ENCODE measurements at regions not wholly inside any gene's neighbourhood (a gene's known extent, or its start where the extent isn't known, plus 50 kb on each side); places are given as distances from the start of the nearest gene placed in this dataset.

GRCh38 chr9:32837551-32838058 is 54.3 kb downstream of the TMEM215 start:
- no peak for DNase-seq

DNA sequence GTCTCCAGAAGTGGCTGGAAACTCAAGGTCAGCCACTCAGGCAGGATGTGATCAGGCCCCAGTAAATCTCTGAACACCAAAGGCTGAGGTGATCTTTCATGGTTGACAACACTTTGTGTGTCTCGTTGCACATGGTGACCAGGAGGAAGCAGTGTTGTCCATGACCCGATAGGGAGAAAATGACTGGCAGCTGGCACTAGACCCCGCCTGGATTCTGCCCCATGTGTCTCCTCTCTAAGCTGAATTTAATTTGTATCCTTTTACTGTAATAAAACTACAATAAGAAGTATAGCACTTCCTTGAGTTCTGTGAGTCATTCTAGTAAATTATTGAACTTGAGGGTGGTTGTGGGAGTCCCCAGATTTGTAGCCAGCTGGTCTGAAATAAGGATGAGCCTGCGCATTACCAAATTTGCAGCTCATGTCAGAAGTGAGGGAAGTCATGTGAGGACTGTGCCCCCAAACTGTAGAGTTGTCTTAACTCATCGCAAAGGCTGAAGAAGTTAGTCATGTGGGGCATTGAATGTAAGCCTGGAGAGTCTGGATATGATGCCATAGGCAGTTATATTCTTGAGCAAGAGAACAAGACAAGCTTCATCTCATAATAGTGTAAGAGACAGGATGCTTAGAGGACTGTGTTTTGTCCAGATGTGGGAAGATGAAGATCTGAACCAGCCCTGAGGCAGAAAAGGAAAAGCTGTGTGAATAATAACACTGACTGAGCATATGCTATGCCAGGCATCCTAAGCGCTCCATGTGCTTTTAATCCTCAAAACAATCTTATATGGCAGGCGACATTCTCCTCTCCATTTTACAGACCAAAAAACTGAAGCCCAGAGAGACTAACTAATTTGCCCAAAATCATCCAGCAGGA is 55.9 kb downstream of the TMEM215 start:
- DNase-seq: no peak

GRCh38 chr9:32841314-32841713 is 58.0 kb downstream of the TMEM215 start:
- DNase-seq: no peak

- DNase-seq: no peak
These were observed 60.0 kb downstream of the TMEM215 start for GRCh38 chr9:32843295-32843694.

DNA sequence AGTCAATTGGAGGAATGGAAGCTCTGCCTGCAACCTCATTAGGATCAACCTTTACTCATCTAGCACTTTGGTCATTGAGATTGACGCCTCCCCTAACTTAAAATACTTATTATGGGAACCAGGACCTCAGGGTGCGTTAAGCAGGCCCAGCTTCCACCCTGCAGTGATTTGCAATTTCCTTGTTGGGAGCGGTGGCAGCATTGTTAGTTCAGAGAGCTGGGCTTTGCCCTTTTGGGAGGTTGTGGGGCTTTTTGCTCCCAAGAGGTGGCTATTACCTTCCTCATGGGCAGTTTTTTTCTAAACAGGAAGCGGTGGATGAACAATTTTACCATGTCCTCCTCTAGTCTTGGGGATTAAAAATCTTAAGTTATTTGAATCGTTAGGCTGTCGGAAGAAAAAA is 60.9 kb downstream of the TMEM215 start:
- DNase-seq: no peak

DNA sequence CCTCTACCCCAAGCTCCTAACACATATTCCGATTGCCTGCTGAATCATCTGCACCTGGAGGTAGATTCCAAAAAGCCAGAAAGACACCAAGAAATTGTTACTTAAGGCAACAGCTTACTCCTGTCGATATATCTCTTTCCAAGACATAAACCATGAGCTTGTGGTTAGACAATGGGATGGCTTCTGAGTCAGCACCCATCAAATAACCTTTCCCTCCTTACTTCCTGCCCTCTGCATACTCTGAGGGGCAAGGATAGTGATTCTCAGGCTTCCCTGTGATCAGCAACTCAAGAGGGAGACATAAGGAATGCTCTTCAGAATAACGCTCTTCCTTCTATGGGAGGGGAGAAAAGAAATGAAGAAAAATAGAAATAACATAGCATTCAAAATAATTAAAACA is 70.9 kb downstream of the TMEM215 start:
- DNase-seq: no peak

DNA sequence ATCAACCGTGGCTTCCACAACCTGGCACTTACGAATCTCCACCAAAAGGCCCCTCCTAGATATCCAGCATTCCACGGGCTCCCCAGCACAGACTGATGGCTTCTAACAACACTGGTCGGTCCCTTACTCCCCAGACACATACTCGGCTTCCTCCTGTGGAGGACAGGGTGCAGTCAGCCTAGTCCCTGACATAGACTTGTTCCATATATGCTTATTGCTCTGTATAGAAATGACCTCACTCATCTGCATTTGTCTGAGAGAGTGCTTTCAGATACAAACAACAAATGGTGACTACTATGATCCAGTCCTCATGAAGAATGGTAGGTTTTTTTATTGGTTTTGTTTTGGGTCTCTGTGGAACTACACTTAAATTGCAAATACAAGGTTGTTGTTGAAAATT is 72.4 kb downstream of the TMEM215 start:
- DNase-seq: no peak

DNA sequence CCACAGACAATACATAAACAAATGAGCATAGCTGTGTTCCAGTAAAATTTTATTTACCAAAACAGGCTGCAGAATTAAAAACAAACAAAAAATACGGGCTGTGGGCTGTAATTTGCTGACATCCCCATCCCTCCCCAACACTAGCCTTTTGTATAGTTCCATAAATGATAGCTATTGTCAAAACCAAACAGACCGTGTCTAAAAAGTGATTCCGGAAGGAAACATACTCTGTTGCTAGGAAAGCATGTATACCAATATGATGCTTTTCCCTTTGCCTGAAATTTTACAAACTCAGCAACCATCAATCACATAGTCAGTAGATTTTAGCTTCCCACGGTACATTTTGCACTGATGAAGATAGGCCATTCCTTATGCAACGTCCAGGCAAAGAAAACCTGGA is 80.0 kb downstream of the TMEM215 start:
- DNase-seq: no peak

DNA sequence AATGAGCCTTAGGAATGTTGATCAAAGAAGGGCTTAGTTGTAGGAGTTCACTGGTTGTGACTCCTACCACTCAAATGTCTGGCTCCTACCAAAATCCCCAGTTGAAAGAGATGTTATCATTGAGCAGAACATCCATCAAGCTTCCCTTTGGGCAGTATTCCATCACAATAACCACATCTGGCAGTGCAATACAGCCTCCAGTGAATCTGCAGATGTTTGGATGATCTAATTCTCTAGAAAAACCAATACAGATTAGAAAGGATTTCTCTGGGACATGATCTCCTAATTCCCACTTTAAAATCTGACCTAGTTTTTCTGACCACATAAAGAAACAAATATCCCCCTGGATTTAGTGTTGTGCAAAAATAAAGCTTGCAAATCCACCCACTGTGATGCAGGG is 81.6 kb downstream of the TMEM215 start:
- no peak for DNase-seq

DNA sequence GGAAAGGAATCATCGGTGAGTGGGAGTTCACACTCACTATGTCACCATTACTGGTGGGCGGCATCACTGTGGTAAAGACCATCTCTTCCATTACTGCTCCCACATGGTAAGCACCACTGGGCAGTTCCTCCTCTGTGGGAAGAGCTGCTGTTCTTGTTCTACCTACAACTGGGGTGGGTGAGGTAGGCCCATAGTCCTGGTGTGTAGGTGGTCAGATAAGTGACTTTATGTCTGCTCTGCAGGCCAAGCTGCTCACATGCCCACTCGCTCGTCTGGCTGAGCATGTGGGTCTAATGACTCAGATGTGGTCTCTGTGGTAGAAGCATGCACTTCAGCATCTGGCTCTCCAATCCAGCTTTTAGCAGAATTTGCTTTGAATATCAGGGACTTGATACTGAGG is 82.9 kb downstream of the TMEM215 start:
- DNase-seq: peak; percentile 25 to 36

GRCh38 chr9:32867026-32867425 is 83.7 kb downstream of the TMEM215 start:
- DNase-seq: no peak

DNA sequence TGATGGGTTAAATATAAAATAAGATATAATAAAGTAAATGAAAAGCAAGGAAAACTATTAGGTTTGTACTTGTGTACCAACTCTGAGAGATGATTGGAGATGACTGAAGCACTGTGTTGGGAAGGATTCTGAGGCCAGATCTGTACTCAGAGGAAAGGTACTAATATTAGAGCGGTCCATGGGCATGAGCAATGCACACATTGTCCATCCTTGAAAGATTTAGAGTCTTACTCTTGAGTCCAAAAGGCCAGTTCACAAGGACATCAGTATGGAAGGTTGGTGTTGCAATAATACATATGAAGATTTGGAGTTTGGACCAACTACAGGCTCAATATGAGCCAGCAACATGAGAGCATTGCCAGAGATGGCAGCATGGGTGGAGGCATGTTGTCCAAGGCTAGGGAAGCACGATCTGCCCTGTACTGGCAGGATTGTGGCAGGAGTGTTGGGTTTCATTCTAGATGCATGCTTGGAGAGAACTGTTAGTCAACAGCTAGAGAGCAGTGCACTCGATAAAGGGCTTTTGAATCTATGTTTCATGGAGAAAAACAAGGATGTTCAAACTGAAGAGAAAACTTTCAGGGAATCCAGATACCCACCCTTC is 84.4 kb downstream of the TMEM215 start:
- DNase-seq: no peak

DNA sequence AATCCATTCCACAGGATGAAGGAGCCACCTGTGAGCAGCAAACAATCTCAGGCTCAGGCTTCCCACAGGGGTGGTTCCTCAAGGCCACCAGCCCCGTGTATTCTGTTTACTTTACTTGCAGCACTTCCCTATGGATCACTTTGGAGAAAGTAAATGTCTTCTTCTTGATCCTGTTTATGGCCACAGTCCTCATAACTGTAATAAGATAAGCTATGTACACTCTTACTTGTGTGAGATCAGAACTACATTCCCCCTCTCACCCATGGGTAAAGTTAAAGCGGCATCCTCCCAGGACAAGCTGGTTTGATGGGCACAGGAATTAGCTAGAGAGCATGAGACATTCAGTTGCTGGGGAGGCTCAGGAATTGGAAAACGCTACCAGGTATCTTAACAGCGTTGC is 86.1 kb downstream of the TMEM215 start:
- no peak for DNase-seq

GRCh38 chr9:32873131-32873530 is 89.8 kb downstream of the TMEM215 start:
- no peak for DNase-seq

DNA sequence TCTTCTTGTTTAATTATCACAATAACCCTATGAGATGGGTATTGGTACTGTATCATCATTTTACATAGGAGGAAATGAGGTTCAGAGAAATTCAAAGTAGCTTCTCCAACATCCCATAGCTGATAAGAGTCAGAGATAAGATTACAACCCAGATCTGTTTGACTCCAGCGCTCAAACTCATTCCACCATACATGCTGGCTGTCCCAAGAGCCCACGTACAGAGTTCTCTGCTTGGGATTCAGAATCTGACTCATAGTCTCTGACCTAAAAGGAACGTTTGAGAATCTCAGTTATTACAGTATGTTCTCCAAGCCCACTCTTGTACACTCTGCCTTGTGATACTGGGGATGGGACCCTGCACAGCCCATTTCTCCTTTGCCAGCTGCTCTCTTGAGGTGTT is 90.2 kb downstream of the TMEM215 start:
- no peak for DNase-seq

- DNase-seq: no peak
These were observed 91.9 kb downstream of the TMEM215 start for GRCh38 chr9:32875242-32875641.

DNA sequence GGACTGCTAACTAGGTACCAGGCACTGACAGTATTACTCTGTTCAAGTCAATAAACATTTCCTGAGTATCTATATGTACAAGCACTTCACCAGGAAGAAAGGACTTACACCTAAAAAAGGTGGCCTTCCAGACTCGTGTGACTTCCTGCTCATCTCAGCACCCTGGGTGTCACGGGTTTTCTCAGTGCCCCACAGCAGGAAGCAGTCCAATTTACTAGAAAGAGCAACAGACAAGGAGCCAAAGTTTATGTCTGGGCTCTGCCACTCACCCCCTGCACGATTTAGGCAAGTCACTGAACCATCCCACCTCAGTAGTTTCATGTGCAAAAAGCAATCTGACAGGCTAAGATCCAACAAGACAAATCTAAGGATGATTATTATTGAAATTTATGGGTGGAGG is 92.4 kb downstream of the TMEM215 start:
- DNase-seq: no peak

GRCh38 chr9:32877103-32877502 is 93.8 kb downstream of the TMEM215 start:
- DNase-seq: no peak

- DNase-seq: no peak
These were observed 94.4 kb downstream of the TMEM215 start for GRCh38 chr9:32877639-32878217.

DNA sequence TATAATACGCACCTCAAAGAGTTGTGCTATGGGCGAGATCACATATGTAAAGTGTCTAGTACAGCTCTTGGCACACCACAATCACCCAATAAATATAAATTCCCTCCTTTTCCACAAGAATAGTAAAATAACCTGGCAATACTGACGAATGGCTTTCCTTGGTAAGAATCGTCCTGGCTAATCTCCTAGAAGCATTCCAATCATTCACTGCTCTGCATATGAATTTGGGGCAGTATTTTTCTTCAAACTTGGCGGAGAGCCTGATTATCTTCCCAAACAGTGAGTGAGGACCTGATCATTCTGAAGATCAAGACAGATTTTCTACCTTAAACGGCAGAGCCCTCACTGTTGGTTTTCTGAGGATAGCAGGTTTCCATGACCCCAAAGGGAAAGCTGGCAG is 96.0 kb downstream of the TMEM215 start:
- no peak for DNase-seq

GRCh38 chr9:32881948-32882347 is 98.6 kb downstream of the TMEM215 start:
- DNase-seq: no peak

DNA sequence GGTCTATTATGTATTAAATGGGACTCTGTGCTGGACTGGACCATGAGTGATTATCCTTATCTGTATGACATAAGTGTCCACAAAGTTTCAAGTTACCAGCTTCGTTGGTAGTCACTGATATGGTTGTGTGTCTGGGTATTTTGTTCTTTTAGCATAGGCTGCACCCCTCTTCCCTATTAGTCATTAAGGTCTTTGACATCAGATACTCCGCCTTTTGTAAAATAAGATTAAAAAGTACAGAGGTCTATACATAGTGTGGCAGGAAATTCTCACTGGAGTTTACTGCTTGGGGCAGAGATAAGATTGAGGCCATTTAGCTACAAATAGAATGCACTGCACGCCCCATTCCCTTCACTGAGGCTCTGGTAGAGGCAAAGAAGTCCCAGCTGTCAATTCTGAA is 99.4 kb downstream of the TMEM215 start:
- no peak for DNase-seq

DNA sequence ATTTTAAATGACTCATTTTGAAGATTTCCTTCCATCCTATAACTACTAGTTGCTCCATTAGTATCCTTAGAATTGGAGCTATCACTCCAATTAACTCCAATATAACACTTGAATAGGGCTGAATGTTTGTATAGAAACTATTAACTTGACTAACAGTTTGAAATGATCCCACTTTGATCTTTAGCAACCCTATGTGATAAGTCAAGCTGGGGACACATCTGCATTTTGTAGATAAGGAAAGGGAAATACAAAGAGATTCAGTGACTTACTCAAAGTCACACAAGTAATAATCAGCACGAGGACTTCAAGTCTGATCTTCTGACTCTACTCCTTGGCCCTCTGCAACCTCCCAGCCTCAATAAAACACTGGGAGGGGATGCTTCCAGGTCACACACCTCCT is 101.1 kb downstream of the TMEM215 start:
- DNase-seq: no peak

DNA sequence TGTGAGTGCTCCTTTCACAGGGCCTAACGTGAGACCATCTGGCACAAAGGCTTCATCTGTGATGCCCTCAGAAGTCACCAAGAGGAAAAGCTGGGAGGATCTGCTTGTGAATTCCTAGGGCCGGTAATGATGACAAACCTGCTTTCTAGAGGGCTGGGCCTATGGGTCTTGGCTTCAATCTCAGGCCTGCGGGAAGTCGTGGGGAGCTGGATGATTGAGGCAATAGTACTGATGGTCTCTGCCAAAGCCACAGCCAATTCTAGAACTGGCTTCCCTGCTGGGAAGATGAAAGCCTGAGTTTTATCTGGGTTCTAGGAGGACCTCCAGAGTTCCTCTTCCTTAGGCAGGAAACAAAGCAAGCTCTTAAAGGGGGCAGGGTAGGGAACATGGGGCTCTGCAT is 102.7 kb downstream of the TMEM215 start:
- DNase-seq: no peak

Data from activated T-cell treated with anti-CD3 and anti-CD28 coated beads, Interleukin-2, amount 50 U/mL, for 48 hours (primary cell).